GM23338 (cell line): ENCODE measurements at regions not wholly inside any gene's neighbourhood (a gene's known extent, or its start where the extent isn't known, plus 50 kb on each side); places are given as distances from the start of the nearest gene placed in this dataset.

Experiments used
- CREB1 ChIP-seq: fragments of 250-450 bp; sonication (Bioruptor Pico); IDR thresholded peaks from 2 replicates; pipeline ENCODE4 v1.5.0; 2020; ENCODE audit warnings: low read depth, mild to moderate bottlenecking, moderate library complexity
- EZH2 ChIP-seq: fragments of 200-600 bp; sonication (generic); IDR thresholded peaks from one replicate; pipeline ENCODE4 v1.8.0; 2017; ENCODE audit warnings: antibody characterized with exemption, mild to moderate bottlenecking, low read depth; ENCODE audit not compliant: unreplicated experiment
- EZH2phosphoT487 ChIP-seq: fragments of 200-600 bp; sonication (generic); IDR thresholded peaks from one replicate; pipeline ENCODE4 v1.8.1; 2018; ENCODE audit warnings: antibody characterized with exemption; ENCODE audit not compliant: unreplicated experiment
- JUNB ChIP-seq: IDR thresholded peaks from one replicate; pipeline ENCODE4 v1.6.1; 2016; ENCODE audit warnings: antibody characterized with exemption; ENCODE audit not compliant: unreplicated experiment
- NANOG ChIP-seq: IDR thresholded peaks from 2 replicates; pipeline ENCODE4 v1.6.1; 2016; ENCODE audit warnings: antibody characterized with exemption, borderline replicate concordance
- POLR2AphosphoS5 ChIP-seq: IDR thresholded peaks from 2 replicates; pipeline ENCODE4 v1.6.1; 2016; ENCODE audit warnings: antibody characterized with exemption, low read depth
- STAT1 ChIP-seq: IDR thresholded peaks from one replicate; pipeline ENCODE4 v1.6.1; 2016; ENCODE audit warnings: antibody characterized with exemption; ENCODE audit not compliant: unreplicated experiment
- ZNF114 ChIP-seq: fragments of 250-450 bp; sonication (Bioruptor Pico); IDR thresholded peaks from 2 replicates; pipeline ENCODE4 v1.5.0; 2020; ENCODE audit warnings: mild to moderate bottlenecking, moderate library complexity
- ZNF331 ChIP-seq: fragments of 250-450 bp; sonication (Bioruptor Pico); IDR thresholded peaks from 2 replicates; pipeline ENCODE4 v1.5.0; 2020; ENCODE audit warnings: low read depth, mild to moderate bottlenecking, moderate library complexity
- TF ChIP-seq, protein P1 (sequence below), 2 experiments: fragments of 200-600 bp in 1 of 2; sonication (generic) in 1 of 2; conservative IDR thresholded peaks; 2 replicates each; pipeline versions ENCODE4 v1.5.1 to v1.6.1; 2016 to 2017; ENCODE audit warnings: antibody characterized with exemption in 2 of 2, low read depth in 2 of 2, mild to moderate bottlenecking in 2 of 2, moderate library complexity in 1 of 2
- TF ChIP-seq, protein P2 (sequence below): IDR thresholded peaks from 2 replicates; pipeline ENCODE4 v1.6.1; 2016; ENCODE audit warnings: antibody characterized with exemption
- TF ChIP-seq, protein P3 (sequence below): IDR thresholded peaks from one replicate; pipeline ENCODE4 v1.6.1; 2018; ENCODE audit warnings: antibody characterized with exemption; ENCODE audit not compliant: unreplicated experiment
- TF ChIP-seq, protein P4 (sequence below): fragments of 250-450 bp; sonication (Bioruptor Pico); IDR thresholded peaks from 2 replicates; pipeline ENCODE4 v1.5.0; 2020; ENCODE audit warnings: mild to moderate bottlenecking, moderate library complexity

DNA sequence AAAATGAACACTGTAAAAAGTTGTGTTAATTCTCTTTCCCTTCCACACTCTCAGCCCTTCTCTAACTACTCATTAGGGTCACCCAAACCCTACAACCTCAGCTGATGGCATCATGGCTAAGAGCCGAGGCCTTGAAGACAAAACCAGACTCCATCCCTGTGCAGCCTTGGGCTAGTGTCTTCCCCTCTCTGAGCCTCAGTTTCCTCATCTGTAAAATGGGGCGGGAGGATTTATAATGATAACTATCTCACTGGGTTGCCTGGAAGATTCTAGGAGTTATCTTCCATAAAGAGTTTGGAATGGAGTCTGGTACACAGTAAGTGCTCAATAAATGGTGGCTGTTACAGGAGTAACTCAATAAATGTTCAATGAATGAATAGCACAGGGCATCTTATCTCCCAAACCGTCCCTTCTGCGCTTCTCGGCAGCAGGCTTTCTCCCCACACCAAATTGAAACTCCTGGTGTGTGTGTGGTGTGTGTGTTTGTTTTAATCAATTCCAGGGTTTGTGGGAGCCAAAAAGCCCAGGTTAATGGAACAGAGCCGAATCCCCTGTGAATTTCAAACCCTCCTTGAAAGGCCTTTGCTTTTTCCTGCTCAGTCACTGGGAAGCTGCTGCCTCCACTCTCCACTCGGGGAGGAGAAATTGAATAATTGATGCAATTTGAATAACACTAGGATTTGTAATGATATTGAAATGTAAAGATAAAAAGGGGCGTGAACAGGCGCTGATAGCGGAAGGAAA is 61.2 kb upstream of the FAM222A start:
- TF ChIP-seq, protein P1, sequence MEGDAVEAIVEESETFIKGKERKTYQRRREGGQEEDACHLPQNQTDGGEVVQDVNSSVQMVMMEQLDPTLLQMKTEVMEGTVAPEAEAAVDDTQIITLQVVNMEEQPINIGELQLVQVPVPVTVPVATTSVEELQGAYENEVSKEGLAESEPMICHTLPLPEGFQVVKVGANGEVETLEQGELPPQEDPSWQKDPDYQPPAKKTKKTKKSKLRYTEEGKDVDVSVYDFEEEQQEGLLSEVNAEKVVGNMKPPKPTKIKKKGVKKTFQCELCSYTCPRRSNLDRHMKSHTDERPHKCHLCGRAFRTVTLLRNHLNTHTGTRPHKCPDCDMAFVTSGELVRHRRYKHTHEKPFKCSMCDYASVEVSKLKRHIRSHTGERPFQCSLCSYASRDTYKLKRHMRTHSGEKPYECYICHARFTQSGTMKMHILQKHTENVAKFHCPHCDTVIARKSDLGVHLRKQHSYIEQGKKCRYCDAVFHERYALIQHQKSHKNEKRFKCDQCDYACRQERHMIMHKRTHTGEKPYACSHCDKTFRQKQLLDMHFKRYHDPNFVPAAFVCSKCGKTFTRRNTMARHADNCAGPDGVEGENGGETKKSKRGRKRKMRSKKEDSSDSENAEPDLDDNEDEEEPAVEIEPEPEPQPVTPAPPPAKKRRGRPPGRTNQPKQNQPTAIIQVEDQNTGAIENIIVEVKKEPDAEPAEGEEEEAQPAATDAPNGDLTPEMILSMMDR (conservative IDR thresholded peaks at IDR 0.05; ENCODE audit: low read depth in 2 of 2): no peak
- TF ChIP-seq EZH2 (no peak), EZH2phosphoT487 (no peak), POLR2AphosphoS5 (no peak), NANOG (no peak), CREB1 (CRISPR knock-in tag) (no peak), ZNF331 (CRISPR knock-in tag) (no peak), JUNB (no peak), ZNF114 (no peak), STAT1 (no peak)
- TF ChIP-seq, protein P2, sequence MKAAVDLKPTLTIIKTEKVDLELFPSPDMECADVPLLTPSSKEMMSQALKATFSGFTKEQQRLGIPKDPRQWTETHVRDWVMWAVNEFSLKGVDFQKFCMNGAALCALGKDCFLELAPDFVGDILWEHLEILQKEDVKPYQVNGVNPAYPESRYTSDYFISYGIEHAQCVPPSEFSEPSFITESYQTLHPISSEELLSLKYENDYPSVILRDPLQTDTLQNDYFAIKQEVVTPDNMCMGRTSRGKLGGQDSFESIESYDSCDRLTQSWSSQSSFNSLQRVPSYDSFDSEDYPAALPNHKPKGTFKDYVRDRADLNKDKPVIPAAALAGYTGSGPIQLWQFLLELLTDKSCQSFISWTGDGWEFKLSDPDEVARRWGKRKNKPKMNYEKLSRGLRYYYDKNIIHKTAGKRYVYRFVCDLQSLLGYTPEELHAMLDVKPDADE: no peak
- TF ChIP-seq, protein P3, sequence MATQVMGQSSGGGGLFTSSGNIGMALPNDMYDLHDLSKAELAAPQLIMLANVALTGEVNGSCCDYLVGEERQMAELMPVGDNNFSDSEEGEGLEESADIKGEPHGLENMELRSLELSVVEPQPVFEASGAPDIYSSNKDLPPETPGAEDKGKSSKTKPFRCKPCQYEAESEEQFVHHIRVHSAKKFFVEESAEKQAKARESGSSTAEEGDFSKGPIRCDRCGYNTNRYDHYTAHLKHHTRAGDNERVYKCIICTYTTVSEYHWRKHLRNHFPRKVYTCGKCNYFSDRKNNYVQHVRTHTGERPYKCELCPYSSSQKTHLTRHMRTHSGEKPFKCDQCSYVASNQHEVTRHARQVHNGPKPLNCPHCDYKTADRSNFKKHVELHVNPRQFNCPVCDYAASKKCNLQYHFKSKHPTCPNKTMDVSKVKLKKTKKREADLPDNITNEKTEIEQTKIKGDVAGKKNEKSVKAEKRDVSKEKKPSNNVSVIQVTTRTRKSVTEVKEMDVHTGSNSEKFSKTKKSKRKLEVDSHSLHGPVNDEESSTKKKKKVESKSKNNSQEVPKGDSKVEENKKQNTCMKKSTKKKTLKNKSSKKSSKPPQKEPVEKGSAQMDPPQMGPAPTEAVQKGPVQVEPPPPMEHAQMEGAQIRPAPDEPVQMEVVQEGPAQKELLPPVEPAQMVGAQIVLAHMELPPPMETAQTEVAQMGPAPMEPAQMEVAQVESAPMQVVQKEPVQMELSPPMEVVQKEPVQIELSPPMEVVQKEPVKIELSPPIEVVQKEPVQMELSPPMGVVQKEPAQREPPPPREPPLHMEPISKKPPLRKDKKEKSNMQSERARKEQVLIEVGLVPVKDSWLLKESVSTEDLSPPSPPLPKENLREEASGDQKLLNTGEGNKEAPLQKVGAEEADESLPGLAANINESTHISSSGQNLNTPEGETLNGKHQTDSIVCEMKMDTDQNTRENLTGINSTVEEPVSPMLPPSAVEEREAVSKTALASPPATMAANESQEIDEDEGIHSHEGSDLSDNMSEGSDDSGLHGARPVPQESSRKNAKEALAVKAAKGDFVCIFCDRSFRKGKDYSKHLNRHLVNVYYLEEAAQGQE: no peak
- TF ChIP-seq, protein P4, sequence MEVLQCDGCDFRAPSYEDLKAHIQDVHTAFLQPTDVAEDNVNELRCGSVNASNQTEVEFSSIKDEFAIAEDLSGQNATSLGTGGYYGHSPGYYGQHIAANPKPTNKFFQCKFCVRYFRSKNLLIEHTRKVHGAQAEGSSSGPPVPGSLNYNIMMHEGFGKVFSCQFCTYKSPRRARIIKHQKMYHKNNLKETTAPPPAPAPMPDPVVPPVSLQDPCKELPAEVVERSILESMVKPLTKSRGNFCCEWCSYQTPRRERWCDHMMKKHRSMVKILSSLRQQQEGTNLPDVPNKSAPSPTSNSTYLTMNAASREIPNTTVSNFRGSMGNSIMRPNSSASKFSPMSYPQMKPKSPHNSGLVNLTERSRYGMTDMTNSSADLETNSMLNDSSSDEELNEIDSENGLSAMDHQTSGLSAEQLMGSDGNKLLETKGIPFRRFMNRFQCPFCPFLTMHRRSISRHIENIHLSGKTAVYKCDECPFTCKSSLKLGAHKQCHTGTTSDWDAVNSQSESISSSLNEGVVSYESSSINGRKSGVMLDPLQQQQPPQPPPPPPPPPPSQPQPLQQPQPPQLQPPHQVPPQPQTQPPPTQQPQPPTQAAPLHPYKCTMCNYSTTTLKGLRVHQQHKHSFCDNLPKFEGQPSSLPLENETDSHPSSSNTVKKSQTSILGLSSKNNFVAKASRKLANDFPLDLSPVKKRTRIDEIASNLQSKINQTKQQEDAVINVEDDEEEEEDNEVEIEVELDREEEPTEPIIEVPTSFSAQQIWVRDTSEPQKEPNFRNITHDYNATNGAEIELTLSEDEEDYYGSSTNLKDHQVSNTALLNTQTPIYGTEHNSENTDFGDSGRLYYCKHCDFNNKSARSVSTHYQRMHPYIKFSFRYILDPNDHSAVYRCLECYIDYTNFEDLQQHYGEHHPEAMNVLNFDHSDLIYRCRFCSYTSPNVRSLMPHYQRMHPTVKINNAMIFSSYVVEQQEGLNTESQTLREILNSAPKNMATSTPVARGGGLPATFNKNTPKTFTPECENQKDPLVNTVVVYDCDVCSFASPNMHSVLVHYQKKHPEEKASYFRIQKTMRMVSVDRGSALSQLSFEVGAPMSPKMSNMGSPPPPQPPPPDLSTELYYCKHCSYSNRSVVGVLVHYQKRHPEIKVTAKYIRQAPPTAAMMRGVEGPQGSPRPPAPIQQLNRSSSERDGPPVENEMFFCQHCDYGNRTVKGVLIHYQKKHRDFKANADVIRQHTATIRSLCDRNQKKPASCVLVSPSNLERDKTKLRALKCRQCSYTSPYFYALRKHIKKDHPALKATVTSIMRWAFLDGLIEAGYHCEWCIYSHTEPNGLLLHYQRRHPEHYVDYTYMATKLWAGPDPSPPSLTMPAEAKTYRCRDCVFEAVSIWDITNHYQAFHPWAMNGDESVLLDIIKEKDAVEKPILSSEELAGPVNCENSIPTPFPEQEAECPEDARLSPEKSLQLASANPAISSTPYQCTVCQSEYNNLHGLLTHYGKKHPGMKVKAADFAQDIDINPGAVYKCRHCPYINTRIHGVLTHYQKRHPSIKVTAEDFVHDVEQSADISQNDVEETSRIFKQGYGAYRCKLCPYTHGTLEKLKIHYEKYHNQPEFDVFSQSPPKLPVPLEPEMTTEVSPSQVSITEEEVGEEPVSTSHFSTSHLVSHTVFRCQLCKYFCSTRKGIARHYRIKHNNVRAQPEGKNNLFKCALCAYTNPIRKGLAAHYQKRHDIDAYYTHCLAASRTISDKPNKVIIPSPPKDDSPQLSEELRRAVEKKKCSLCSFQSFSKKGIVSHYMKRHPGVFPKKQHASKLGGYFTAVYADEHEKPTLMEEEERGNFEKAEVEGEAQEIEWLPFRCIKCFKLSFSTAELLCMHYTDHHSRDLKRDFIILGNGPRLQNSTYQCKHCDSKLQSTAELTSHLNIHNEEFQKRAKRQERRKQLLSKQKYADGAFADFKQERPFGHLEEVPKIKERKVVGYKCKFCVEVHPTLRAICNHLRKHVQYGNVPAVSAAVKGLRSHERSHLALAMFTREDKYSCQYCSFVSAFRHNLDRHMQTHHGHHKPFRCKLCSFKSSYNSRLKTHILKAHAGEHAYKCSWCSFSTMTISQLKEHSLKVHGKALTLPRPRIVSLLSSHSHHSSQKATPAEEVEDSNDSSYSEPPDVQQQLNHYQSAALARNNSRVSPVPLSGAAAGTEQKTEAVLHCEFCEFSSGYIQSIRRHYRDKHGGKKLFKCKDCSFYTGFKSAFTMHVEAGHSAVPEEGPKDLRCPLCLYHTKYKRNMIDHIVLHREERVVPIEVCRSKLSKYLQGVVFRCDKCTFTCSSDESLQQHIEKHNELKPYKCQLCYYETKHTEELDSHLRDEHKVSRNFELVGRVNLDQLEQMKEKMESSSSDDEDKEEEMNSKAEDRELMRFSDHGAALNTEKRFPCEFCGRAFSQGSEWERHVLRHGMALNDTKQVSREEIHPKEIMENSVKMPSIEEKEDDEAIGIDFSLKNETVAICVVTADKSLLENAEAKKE (CRISPR knock-in tag): no peak
